Transverse colon (tissue), 4 donors: ENCODE measurements at regions not wholly inside any gene's neighbourhood (a gene's known extent, or its start where the extent isn't known, plus 50 kb on each side); places are given as distances from the start of the nearest gene placed in this dataset.

Experiments used
- DNase-seq: peaks from one replicate; pipeline ENCODE4 v3.0.0-alpha.2; 2019
- H3K27ac ChIP-seq, 4 donors: fragments of 200-600 bp; sonication (generic); 2 replicates each; pipeline ENCODE4 v1.5.1; 2016 to 2018; ENCODE audit warnings: inconsistent platforms in 4 of 4
- H3K27me3 ChIP-seq: fragments of 200-600 bp; sonication (generic); 2 replicates; pipeline ENCODE4 v1.5.1; 2017; ENCODE audit warnings: inconsistent platforms
- H3K36me3 ChIP-seq, 4 donors: fragments of 200-600 bp; sonication (generic); 2 replicates each; pipeline ENCODE4 v1.5.1; 2017 to 2019; ENCODE audit warnings: inconsistent platforms in 4 of 4
- H3K4me1 ChIP-seq, 4 donors: fragments of 200-600 bp; sonication (generic); 2 replicates each; pipeline ENCODE4 v1.5.1; 2017 to 2020; ENCODE audit warnings: inconsistent platforms in 4 of 4
- H3K4me3 ChIP-seq, 4 donors: fragments of 200-600 bp; sonication (generic); 1 replicate in 1 of 4; 2 replicates in 3 of 4; pipeline versions ENCODE4 v1.5.1 to v1.6.1; 2017 to 2019; ENCODE audit warnings: inconsistent platforms in 4 of 4
- H3K9me3 ChIP-seq, 2 donors: fragments of 200-600 bp; sonication (generic); 2 replicates each; pipeline ENCODE4 v1.5.1; 2017 to 2019; ENCODE audit warnings: inconsistent platforms in 2 of 2
- EP300 ChIP-seq: sonication (generic); formaldehyde crosslinking; IDR thresholded peaks from one replicate; pipeline ENCODE4 v1.6.1; 2017; ENCODE audit warnings: antibody characterized with exemption, low read depth
- POLR2A ChIP-seq: fragments of 450-650 bp; IDR thresholded peaks from one replicate; pipeline ENCODE4 v1.6.1; 2016; ENCODE audit warnings: antibody characterized with exemption, mild to moderate bottlenecking, moderate library complexity
- POLR2AphosphoS5 ChIP-seq, 3 donors: sonication (generic); formaldehyde crosslinking; IDR thresholded peaks; one replicate each; pipeline ENCODE4 v1.6.1; 2016; ENCODE audit warnings: antibody characterized with exemption in 3 of 3
- WGBS, 2 donors: methylation state at CpG; one replicate each; pipeline ENCODE4 v1.1.5; 2018; ENCODE audit warnings: low coverage in 1 of 2; 5-methylcytosine and 5-hydroxymethylcytosine counted together
- in situ Hi-C, 4 donors: fragments of 200-750 bp; cut with MboI; loops; one replicate each; pipeline versions ENCODE4 v1.15.0 to v1.15.1; 2017; ENCODE audit warnings: low sequenced_read_pairs in 3 of 4, low pct_ligation_motif_present in 1 of 4, low pct_unique_long_range_greater_than_20kb in 1 of 4
- intact Hi-C: fragments of 100-400 bp; cut with DNase I; formaldehyde crosslinking; loops from one replicate; pipeline ENCODE4 v1.15.1; 2023; ENCODE audit warnings: low total_unique reads
- TF ChIP-seq, protein P1 (sequence below), 5 experiments: fragments of 200-600 bp in 3 of 5; fragments of 450-650 bp in 2 of 5; sonication (generic) in 3 of 5; IDR thresholded peaks; 1 replicate in 2 of 5; 2 replicates in 3 of 5; pipeline ENCODE4 v1.5.1; 2016 to 2017; ENCODE audit warnings: antibody characterized with exemption in 5 of 5, inconsistent platforms in 3 of 5, mild to moderate bottlenecking in 2 of 5, moderate library complexity in 1 of 5

DNA sequence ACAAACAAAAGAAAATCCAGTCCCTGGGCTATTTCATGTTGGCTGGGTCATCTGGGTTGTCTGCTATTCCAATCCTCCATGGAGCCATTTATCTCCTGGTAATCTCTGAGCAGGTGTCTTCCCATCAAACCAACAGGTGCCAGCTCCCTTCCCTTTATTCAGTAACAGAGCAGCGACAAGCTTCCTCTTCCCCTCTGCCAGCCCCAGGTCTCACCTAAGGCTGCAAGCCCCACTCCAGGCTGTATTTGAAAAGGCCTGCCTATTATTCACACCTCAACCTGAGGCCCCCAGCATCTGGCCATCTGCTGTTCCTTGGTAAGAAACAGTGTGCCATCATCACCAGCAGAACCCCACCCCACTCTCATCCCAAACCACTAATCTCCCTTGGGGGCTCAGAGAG is 436.2 kb downstream of the BUD13 start:
- Histone ChIP-seq H3K27me3 (no peaks in the 10 kb centered on the region), H3K27ac (no peak overlapping the region), H3K9me3 (peaks cover 0 to 4% of the 10 kb centered on the region in 2 donors), H3K36me3 (no peaks in the 10 kb centered on the region), H3K4me3 (no peak overlapping the region), H3K4me1 (peaks cover 0 to 4% (median 0%) of the 10 kb centered on the region in 4 donors)
- intact Hi-C loops (no loop called here), in situ Hi-C loops (no loop called here)
- DNase-seq, result no peak
- TF ChIP-seq, protein P1, sequence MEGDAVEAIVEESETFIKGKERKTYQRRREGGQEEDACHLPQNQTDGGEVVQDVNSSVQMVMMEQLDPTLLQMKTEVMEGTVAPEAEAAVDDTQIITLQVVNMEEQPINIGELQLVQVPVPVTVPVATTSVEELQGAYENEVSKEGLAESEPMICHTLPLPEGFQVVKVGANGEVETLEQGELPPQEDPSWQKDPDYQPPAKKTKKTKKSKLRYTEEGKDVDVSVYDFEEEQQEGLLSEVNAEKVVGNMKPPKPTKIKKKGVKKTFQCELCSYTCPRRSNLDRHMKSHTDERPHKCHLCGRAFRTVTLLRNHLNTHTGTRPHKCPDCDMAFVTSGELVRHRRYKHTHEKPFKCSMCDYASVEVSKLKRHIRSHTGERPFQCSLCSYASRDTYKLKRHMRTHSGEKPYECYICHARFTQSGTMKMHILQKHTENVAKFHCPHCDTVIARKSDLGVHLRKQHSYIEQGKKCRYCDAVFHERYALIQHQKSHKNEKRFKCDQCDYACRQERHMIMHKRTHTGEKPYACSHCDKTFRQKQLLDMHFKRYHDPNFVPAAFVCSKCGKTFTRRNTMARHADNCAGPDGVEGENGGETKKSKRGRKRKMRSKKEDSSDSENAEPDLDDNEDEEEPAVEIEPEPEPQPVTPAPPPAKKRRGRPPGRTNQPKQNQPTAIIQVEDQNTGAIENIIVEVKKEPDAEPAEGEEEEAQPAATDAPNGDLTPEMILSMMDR (IDR thresholded peaks at IDR 0.05), result no peak
- TF ChIP-seq EP300, result no peak
- no peak for TF ChIP-seq POLR2AphosphoS5 (IDR thresholded peaks at IDR 0.05)
- no peak for TF ChIP-seq POLR2A
- WGBS, 2 donors, result 90% methylated on average over 1 of the region's 1 CpG; no CpG with 5 or more reads in 1 of the 2 donors

DNA sequence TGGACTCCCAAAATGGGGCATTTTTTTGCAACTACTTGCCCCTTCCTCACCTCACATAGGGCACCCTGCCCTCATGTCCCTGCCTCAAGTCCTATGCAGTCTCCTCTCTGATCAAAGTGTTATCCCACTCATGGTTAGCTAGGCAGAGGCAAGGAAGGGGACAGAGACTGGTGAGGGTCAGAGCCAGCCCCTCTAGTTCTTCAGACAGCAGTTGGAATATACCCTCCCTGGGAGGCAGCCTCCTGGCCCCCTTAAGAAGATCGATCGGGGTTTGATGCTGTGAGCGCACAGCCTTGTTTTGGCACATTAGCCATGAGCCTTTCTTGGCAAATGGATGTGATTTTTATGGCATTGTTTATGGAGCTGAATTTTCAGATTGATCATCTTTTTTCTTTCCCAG is 436.9 kb downstream of the BUD13 start:
- Histone ChIP-seq H3K4me1 (peaks cover 0 to 4% (median 0%) of the 10 kb centered on the region in 4 donors), H3K9me3 (peaks cover 0 to 4% of the 10 kb centered on the region in 2 donors), H3K4me3 (no peak overlapping the region), H3K27ac (no peak overlapping the region), H3K27me3 (no peaks in the 10 kb centered on the region), H3K36me3 (no peaks in the 10 kb centered on the region)
- TF ChIP-seq POLR2AphosphoS5 (IDR thresholded peaks at IDR 0.05) (no peak), EP300 (no peak), POLR2A (no peak)
- TF ChIP-seq, protein P1 (IDR thresholded peaks at IDR 0.05), result no peak
- no peak for DNase-seq
- WGBS, 2 donors, result 87% methylated on average over 3 of the region's 3 CpGs; no CpG with 5 or more reads in 1 of the 2 donors
- intact Hi-C loops, result no loop called here
- in situ Hi-C loops, result no loop called here

DNA sequence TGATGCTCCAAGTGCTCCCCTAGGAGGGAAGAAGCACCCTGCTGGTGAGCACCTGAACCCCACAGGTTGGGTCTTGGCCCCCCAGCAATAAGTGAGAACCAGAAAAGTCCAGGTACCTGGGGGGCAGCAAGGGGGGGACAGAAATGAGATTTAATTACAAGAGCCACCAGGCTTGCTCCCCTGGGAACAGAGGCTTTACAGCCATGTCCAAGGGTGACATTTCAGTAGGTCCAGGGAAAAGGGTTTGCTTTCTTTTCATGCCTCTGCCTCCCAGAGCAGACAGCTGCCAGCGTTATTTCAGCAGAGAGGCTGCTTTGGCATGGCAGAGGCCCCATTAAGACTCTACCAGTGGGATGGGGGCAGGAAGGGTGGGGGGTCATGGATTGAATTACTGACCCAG is 437.7 kb downstream of the BUD13 start:
- Histone ChIP-seq H3K9me3 (peaks cover 0 to 4% of the 10 kb centered on the region in 2 donors), H3K27me3 (no peaks in the 10 kb centered on the region), H3K4me1 (peaks cover 0 to 4% (median 0%) of the 10 kb centered on the region in 4 donors), H3K27ac (no peak overlapping the region), H3K4me3 (no peak overlapping the region), H3K36me3 (no peaks in the 10 kb centered on the region)
- no peak for DNase-seq
- TF ChIP-seq POLR2A (no peak), EP300 (no peak)
- TF ChIP-seq, protein P1 (IDR thresholded peaks at IDR 0.05), result no peak
- intact Hi-C loops (no loop called here), in situ Hi-C loops (no loop called here)
- WGBS, 2 donors, result 73% methylated on average over 1 of the region's 1 CpG; no CpG with 5 or more reads in 1 of the 2 donors

DNA sequence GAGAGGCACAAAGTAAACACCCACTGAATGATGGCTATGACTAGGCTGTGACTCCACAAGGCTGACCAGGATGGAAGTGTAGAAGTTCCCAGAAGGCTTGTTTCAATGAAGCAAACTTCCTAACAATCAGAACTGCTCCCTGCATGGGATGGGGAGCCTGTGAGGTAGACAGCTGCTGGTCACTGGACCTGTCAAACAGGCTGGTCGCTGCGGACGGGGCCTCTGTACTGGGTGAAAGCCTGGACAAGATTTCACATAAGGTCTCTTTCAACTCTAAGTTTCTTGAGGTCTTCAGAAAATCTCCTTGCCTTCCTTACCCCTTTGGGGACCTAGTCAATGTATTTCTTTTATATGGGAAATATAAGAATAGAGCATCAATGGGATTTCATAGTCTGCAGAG is 438.2 kb downstream of the BUD13 start:
- intact Hi-C loops (no loop called here), in situ Hi-C loops (no loop called here)
- Histone ChIP-seq H3K4me1 (peaks cover 0 to 1% (median 0%) of the 10 kb centered on the region in 4 donors), H3K36me3 (no peaks in the 10 kb centered on the region), H3K9me3 (peaks cover 0 to 4% of the 10 kb centered on the region in 2 donors), H3K27me3 (no peaks in the 10 kb centered on the region), H3K27ac (no peak overlapping the region), H3K4me3 (no peak overlapping the region)
- no peak for DNase-seq
- no peak for TF ChIP-seq EP300
- 75% methylated on average over 3 of the region's 3 CpGs; no CpG with 5 or more reads in 1 of the 2 donors for WGBS, 2 donors

DNA sequence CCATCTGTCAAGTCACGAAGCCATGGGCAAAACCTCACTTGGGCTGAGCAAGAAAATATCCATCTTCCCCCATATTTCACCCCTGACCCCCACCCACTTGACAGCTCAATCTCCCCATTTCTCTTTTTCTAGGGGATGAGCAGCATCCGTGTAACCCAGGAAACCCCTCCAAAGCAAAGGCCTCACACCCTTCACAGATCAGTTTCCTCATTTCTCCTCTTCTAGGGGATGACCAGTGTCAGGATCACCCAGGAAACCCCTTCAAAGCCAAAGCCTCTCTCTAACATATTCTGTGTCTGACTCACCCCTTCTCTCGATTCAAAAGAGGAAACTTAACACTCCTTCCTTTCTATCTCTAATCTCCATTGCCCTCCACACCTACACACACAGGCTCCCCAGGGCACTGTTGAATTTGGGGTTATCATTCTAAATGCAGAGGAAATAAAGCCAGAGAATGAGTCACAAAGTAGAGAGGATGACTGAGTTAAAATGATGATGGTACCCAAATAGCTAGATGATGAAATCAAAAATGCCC is 439.7 kb downstream of the BUD13 start:
- no peak for DNase-seq
- no peak overlapping the region for H3K4me3 ChIP-seq
- TF ChIP-seq, protein P1 (IDR thresholded peaks at IDR 0.05), result no peak
- no peak for TF ChIP-seq POLR2AphosphoS5 (IDR thresholded peaks at IDR 0.05)
- no peak for TF ChIP-seq POLR2A
- TF ChIP-seq EP300, result no peak
- no peaks in the 10 kb centered on the region for H3K36me3 ChIP-seq
- WGBS, 2 donors, result 51 to 62% methylated on average over 3 of the region's 3 CpGs
- H3K27ac ChIP-seq, result no peak overlapping the region
- in situ Hi-C loops (no loop called here), intact Hi-C loops (no loop called here)
- H3K9me3 ChIP-seq, result peaks cover 0 to 4% of the 10 kb centered on the region in 2 donors
- H3K4me1 ChIP-seq, result no peaks in the 10 kb centered on the region
- H3K27me3 ChIP-seq, result no peaks in the 10 kb centered on the region
